GM19395 (cell line): ENCODE measurements at regions not wholly inside any gene's neighbourhood (a gene's known extent, or its start where the extent isn't known, plus 50 kb on each side); places are given as distances from the start of the nearest gene placed in this dataset.

Source experiments
- ATAC-seq: cut with Tn5 transposase; IDR thresholded peaks from one replicate; pipeline ENCODE4 v1.9.1; 2021; ENCODE audit warnings: mild to moderate bottlenecking, moderate library complexity; ENCODE audit not compliant: unreplicated experiment

DNA sequence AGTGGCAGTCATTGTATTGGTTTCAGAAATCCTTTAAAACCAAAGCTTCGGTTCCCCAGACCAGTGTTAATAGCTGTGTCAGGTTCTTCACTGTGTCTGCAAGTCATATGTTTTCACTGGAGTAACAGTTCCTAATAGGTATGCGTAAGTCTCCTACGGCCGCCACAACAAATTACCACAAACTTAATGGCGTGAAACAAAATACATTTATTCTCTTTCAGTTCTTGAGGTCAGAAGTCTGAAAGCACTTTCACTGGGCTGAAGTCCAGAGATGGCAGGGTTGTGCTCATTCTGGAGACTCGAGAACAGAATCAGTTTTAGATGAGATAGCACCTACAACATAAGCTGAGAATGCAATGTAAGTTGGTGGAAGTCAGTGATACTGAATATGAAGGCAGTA is 556.2 kb downstream of the TLE4 start:
- no peak for ATAC-seq

DNA sequence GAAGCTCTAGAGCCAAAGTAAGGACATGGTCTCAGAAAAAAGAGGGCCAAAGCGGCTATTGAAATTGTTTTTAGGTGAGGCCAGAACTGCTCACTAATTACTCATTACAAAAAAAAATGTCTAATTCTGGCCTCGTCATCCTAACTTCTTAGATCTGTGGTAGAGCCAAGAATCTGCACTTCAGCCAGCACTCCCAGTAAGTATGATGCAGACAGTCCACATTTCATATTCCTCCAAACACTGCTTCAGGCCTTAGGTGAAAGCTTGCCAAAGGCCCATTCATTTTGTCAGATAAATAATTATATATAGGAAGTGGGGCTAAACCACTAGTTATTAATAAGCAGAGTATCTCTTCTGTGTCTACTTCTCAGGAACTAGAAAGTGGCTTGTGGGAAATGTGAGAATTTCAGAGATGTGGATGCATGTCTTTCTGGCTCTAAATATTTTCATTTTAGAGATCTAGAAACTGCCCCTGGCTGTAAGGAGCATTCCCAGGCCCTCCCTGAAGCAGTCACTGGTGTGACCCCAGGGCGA is 554.0 kb downstream of the TLE4 start:
- ATAC-seq = no peak

DNA sequence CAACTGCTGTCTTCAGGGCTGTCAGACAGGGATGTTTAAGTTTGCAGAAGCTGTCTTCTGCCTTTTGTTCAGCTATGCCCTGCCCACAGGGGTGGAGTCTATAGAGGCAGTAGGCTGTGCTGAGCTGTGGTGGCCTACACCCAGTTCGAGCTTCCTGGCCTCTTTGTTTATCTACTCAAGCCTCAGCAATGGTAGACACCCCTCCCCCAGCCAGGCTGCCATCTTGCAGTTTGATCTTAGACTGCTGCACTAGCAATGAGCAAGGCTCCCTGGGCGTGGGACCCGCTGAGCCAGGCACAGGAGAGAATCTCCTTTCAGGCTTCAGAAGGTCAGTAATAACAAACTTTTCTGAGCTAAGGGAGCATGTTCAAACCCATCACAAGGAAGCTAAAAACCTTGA is 545.3 kb downstream of the TLE4 start:
- ATAC-seq = no peak

DNA sequence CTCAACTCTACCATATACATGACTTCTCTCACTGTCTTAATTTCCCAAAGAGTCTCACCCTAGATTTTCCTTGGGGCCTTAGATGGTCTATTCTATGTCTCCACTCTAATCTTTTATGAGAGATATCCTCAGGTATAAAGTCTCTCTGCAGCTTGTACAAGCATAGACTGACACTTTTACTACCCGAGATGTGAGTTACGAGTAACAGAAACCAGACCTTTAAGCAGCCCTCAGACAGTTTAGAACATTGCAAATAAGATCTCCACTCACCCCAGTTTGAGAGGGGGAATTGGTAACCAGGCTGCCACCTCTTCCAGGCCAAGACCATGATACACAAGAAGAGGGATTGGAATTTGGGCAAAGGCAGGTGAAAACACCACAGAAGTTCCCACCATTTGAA is 542.5 kb downstream of the TLE4 start:
- no peak for ATAC-seq

DNA sequence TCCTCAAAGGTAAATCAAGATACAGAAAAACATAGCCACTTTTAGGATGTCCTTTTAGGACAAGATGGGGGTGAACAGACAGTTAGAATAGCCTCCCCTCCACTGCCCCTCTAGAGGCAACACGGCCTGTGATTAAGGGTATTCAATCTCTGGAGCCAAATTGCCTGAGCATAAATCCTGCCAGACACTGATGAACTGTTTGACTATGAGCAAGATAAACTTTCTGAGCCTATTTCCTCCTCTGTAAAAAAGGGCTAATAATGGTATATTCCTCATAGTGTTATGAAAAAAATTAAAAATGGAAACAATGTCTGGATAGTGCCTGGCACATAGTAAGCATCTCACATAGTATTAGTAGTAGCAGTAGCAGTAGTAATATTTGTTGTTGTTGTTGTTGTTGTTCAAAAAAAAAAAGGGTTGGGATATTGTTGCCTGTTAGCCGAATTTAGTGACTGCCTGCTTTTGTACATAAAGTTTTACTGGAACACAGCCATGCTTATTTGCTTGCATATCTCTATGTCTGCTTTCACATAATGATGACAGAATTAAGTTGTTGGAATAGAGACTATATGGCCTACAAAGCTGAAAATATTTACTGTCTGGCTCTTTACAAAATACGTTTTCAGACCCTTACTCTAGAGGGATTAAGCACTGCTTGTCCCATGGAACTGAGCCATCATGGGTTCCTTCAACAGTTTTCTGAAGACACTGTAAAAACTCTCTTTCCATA is 536.3 kb downstream of the TLE4 start:
- ATAC-seq = no peak

DNA sequence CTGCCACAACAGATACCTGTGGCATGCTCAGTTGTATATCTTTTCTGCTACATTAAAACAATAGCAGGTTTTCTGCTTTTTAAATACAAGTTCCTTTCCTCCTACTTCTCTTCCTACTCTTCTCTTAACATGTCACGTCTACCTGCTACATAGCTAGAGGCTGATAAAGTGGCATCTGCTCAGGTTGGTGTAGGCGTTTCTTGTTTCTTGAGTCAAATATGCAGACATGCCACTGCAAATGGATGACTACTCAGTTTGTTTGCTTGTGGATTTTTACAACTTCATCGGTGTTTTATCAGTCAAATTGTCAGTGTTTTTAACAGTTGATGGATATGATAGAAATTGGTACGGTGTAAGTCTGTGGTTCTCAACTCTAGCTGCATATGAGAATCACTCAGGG is 525.7 kb downstream of the TLE4 start:
- no peak for ATAC-seq

DNA sequence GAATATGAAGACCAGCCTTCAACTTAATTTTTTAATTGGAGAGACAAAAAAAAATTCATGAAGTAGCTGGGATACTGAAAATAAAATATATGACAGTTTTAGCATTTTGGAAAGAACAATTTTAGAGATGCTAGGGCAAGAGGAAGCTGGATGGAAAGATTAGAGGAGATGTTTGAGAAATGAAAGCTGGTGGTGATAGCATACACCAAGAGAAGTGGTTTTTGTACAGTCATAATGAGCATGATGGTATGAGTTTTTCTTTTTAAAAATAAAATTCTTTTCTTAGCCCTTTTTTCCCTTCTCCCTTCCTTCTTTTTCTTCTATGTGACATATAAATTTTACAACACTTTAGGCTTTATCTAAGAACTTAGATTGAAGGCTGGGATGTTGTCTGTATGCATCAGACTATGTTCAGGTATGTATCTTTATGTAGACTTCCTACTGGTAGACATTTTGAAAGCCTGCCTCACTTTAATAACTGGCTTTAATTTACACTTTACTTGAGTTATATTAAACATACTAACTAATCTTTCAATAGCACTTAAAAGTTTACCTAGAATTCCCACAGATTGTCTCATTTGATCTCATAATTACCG is 522.5 kb downstream of the TLE4 start:
- peak; percentile 60 for ATAC-seq

DNA sequence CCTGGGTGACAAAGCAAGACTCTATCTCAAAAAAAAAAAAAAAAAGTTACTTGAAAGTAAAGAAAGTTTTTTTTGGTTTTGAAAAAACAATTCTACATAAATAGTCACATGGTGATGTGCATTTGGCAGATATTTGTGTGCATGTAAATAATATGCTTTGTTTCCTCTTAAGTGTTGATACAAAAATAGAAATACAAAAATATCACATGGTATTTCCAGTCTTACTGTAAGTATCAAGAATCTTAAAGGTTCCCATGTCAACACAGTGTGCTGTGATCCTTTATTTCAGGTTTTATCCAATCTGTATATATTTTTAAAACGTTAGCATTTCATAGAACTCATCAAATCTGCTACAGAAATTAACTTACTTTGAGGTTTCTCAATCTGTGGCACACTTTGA is 521.9 kb downstream of the TLE4 start:
- no peak for ATAC-seq

DNA sequence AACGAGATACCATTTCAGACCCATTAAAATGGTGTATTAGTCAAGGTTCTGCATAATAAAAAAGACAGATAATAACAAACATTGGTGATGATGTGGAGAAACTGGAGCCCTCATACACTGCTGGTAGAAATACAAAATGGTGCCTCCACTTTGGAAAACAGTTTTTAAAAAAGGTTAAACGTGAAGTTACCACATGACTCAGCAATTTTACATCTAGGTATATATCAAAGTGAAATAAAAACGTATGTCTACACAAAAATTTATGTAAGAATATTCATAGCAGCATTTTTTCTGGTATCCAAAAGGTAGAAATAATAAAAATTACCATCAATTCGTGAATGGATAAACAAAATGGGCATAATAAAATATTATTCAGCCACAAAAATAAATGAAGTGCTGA is 519.8 kb downstream of the TLE4 start:
- ATAC-seq = no peak

DNA sequence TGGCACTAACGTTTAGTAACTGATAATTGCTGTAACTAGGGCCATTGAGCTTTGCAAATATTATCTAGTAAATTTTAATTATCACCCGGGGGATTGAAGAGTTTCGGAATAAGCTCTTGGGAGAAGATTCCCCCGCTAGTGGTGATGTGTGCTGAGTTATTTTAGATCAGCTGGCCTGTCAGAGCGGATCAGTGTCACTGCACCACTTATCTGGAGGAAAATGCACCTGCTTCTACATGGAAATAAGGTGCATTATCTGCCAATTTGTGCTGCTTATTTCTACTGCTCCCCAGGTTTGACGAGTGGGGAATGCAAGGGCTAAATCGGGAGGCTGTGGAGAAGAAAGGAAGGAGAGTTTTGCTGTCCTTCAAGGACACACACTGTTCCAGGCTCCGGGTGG is 518.6 kb downstream of the TLE4 start:
- no peak for ATAC-seq

DNA sequence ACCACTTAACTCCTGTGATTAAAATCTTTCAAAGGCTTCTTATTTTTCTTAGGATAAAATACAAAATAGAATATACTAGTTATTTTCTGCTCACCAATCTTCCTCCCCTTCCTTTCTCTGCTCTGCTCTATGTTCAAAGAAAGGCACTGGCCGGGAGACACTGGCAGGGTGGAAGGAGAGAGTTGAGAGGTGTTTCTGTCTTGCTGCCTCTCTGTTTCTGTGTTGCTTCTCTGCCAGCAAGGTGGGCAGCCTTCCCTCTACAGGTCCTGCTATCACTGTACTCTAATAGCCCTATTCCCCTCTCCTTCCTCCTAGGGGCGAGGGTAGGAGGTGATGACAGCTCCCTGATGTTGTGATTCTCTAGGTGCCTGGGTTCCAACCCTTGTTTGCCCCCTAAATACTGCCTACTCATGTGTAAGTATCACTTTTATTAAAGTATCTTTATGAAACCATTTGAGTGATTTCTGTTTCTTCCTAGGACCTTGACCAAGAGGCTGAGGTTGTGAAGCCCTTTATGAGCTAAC is 515.1 kb downstream of the TLE4 start:
- ATAC-seq = no peak

DNA sequence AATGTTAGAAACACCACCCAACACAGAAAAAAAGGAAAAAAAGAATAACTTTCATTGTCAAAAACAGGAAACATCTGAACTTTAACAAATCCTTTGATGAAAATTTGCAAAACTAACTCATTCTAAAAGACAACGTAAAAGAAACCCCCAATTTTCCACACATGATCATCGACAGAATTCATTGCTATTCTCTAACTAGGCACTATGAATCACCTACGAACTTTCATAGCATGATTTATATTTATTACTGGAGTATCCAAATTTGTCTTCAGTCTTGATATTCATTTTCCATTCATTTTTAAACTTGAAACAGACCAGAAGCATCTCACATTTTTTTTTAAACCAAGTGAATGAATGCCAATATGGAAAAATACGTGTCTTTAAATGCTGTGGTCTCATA is 514.6 kb downstream of the TLE4 start:
- ATAC-seq = no peak

DNA sequence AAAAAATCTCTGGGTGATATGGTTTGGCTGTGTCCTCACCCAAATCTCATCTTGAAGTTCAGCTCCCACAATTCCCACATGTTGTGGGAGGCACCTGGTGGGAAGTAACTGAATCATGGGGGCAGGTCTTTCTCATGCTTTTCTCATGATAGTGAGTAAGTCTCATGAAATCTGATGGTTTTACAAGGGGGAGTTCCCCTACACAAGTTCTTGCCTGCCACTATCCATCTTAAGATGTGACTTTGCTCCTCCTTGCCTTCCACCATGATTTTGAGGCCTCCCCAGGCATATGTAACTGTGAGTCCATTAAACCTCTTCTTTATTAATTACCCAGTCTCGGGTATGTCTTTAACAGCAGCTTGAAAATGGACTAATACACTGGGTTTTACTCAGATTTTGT is 513.9 kb downstream of the TLE4 start:
- ATAC-seq = no peak

DNA sequence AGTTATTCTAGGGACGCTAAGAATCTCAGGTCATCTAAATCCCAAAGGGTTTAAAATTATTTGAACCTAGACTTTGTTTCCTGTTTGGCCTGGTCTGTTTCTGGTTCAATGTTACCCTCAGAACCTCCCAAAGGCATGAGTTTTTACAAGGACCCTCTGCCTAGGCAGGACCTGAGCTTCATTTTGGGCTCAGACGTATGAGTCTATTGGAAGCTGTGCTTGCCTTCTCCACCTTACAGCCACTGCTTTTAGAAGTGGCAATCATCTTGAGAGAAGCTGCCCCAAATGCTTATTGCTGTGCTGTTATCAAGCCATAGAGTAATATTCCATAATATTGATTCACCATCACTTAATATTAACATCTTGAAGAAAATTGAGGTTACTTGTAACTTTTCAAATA is 510.4 kb downstream of the TLE4 start:
- ATAC-seq = no peak

DNA sequence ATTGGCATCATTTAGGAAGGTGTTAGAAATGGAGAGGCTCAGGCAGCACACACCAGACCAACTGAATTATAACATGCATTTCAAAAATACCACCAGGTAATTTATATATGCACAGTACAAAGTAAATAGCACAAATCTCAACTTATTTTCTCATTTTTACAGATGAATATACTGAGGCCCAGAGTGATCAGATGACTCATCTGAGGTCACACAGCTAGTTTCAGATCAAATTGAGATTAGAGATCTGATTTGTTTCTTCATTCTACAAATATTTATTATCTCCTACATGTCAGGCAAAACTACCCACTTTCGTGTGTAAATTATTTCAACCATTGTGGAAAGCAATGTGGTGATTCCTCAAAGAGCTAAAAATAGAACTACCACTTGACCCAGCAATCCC is 507.1 kb downstream of the TLE4 start:
- ATAC-seq = no peak

DNA sequence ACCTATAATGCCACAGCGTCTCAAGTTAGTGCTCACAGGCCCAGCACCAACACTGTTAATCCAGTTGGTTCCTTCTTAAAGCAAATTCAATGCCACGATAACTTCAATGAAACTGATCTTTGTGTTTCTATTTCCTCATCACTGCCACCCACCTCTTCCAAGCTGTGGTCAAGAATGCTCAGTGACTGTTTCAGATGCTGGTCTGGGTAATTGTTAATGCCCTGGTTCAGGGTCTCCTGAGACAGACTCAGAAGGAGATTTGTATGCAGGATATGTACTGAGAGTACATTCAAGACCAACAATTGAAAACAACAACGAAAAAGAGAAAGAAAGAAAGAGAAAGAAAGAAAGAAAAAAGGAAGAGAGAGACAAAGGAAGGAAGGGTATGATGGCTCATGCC is 505.3 kb downstream of the TLE4 start:
- ATAC-seq = no peak

DNA sequence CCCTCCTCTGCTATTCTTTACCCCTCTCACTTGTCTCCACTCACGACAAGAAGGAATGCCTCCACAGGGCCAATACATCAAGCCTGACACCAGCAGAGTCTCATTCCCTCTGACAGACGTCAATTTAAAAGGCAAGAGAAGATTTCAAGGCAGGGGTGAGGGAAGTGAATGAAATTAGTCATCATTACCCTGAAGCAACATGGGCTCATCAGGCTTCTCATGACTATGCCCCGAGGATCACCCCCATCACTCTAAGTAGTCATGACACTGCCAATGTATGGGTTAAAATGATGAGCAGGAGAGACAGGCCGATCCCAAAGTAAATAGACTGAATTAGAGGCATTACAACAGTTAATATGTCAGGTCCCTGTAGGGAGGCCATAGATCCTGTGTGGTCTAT is 504.4 kb downstream of the TLE4 start:
- ATAC-seq = no peak

DNA sequence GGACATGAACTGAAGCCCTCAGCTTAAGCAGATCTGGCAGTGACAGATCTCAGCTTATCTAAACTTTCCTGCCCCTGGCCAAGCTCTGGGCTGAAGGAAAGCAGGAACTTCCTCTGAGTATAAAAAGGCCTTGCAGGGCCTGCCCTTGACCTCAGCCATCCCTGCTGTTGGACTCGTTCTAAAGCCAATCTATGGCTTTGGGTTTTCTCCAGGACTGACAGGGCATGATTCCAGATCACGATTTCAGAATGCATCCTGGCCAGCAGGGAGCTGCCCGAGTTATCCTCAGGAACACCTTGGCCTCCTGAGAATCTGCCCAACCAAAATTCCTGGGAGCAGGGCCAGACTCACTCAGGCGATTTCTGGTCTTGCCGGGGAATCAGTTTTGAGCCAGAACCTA is 502.7 kb downstream of the TLE4 start:
- ATAC-seq = no peak

DNA sequence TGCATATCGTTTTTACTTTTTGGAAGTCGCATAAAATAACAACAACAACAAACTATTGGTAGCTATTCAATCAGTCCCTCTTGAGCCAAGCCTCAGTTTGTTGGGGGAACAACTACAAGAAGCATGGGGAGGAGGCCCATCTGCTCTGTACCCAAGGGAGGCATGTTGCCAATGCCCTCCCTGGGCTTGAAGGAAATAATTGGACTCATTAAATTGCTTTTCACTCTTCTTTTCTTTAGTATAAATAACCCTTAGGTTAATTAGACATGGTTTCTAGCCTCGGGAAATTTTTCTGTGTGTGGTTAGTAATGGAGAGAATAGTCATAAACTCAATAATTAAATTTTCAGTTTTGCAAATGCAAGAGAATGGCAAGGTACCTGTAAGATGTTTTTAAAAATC is 500.7 kb downstream of the TLE4 start:
- ATAC-seq = no peak

DNA sequence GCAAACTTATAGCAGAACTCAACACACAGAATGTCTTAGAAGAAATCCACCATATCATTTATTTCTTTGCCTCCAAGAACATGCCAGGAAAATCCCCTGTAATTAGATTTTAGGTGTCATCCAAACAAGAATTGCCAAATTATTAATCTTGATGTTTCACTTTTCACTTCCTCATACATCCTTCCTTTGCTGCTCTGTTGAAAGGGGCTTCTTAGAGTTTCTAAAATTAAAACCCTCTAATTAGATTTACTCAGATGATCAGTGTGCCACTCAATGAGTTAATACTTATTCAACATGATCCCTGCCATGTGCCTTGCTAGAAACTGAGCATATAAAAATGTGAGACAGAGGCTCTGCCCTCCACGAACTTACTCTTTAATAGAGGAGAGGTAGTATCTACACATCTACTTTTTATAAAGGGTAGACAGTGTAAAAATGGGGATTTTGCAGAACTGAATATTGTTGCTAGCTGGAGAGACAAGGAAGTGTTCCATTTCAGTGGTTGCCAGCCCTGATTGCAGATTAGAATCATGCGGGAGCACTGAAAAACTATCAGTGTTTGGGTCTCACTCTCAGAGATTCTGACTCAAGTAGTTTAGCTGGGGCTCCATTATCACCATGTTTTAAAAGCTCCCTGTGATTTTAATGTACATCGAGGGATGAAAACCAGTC is 498.4 kb downstream of the TLE4 start:
- ATAC-seq = no peak

DNA sequence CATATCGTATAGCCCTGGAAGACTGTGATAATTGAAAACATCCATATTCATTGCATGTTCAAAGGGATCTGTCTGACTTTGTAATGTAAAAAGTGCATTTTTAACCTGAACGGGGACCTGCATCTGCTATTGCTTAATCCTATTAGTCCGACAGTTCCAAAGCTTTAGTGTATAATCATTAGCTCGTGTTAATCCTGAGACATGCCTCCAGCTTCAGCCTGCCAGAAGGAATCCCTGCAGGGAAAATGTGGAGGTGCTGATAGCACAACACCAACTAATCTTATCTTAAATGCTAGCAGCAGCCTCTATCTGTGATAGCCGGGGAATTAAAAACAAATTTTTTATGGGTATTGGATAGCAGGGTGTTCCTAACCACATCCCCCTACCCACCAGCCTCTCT is 495.2 kb downstream of the TLE4 start:
- ATAC-seq = no peak

DNA sequence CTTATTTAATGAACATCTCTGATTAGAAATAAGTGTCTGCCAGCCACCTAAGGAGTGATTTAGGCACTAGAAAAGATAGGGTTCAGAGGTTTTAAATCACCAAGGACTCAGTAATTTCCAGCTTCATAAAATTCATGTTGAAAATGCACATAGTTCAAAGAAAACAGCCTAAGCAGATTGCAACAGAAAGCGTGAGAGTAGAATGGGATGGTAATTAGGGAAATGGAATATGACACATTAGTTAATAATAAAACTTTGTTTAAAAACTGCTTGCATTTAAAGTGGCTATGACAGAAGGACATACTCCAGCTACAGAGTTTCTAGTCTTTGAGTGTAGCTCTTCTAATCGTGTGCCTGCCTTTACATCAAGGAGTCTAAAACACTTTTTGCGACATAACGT is 490.8 kb downstream of the TLE4 start:
- ATAC-seq = no peak
